Neural cell (in vitro differentiated cells): ENCODE measurements at regions not wholly inside any gene's neighbourhood (a gene's known extent, or its start where the extent isn't known, plus 50 kb on each side); places are given as distances from the start of the nearest gene placed in this dataset.

Source experiments
- EP300 ChIP-seq: fragments of 450-650 bp; conservative IDR thresholded peaks from 2 replicates; pipeline ENCODE4 v1.6.1; 2014; ENCODE audit warnings: antibody characterized with exemption, mild to moderate bottlenecking, moderate library complexity; ENCODE audit not compliant: poor library complexity, severe bottlenecking
- EZH2 ChIP-seq: fragments of 200-600, 300-800 bp; shearing (Covaris generic), sonication (generic); IDR thresholded peaks from 2 replicates; pipeline ENCODE4 v1.6.1; 2014; ENCODE audit warnings: antibody characterized with exemption, low read length, borderline replicate concordance, mild to moderate bottlenecking; ENCODE audit not compliant: insufficient read depth, poor library complexity, severe bottlenecking
- MXI1 ChIP-seq: fragments of 450-650 bp; conservative IDR thresholded peaks from 2 replicates; pipeline ENCODE4 v1.6.1; 2014; ENCODE audit warnings: antibody characterized with exemption, mild to moderate bottlenecking; ENCODE audit not compliant: poor library complexity, severe bottlenecking
- POLR2AphosphoS5 ChIP-seq: IDR thresholded peaks from 2 replicates; pipeline ENCODE4 v1.6.1; 2012
- RAD21 ChIP-seq: fragments of 450-650 bp; conservative IDR thresholded peaks from 2 replicates; pipeline ENCODE4 v1.6.1; 2014; ENCODE audit warnings: antibody characterized with exemption, mild to moderate bottlenecking, moderate library complexity
- SMC3 ChIP-seq: fragments of 450-650 bp; conservative IDR thresholded peaks from 2 replicates; pipeline ENCODE4 v1.6.1; 2014; ENCODE audit warnings: antibody characterized with exemption, mild to moderate bottlenecking, moderate library complexity; ENCODE audit not compliant: poor library complexity
- TAF1 ChIP-seq: IDR thresholded peaks from 2 replicates; pipeline ENCODE4 v1.6.1; 2012; ENCODE audit warnings: low read depth
- TF ChIP-seq, protein P1 (sequence below): fragments of 450-650 bp; IDR thresholded peaks from 2 replicates; pipeline ENCODE4 v1.5.1; 2014; ENCODE audit warnings: antibody characterized with exemption, mild to moderate bottlenecking, moderate library complexity; ENCODE audit not compliant: poor library complexity, severe bottlenecking
- TF ChIP-seq, protein P2 (sequence below): IDR thresholded peaks from 2 replicates; pipeline ENCODE4 v1.6.1; 2012; ENCODE audit warnings: borderline replicate concordance

DNA sequence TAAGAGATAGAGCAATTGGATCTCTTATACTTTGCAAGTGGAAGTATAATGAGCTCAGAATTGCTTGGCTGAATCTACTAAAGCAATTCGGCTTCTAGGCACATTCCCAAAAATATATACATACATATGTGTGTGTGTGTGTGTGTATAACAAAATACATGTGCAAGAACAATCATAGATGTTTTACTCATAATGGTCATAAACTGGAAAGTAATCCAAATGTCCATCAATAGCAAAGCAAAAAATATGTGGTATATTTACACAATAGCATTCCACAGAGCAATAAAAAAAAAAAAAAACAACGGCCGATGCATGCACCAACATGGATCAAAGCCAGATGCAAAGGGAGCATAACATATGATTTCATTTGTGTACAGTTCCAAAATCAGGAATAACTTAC lies 707.9 kb downstream of the RFPL4B start:
- no peak for TF ChIP-seq RAD21
- TF ChIP-seq, protein P1, sequence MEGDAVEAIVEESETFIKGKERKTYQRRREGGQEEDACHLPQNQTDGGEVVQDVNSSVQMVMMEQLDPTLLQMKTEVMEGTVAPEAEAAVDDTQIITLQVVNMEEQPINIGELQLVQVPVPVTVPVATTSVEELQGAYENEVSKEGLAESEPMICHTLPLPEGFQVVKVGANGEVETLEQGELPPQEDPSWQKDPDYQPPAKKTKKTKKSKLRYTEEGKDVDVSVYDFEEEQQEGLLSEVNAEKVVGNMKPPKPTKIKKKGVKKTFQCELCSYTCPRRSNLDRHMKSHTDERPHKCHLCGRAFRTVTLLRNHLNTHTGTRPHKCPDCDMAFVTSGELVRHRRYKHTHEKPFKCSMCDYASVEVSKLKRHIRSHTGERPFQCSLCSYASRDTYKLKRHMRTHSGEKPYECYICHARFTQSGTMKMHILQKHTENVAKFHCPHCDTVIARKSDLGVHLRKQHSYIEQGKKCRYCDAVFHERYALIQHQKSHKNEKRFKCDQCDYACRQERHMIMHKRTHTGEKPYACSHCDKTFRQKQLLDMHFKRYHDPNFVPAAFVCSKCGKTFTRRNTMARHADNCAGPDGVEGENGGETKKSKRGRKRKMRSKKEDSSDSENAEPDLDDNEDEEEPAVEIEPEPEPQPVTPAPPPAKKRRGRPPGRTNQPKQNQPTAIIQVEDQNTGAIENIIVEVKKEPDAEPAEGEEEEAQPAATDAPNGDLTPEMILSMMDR = no peak
- no peak for TF ChIP-seq POLR2AphosphoS5
- no peak for TF ChIP-seq EP300
- TF ChIP-seq TAF1 = no peak
- TF ChIP-seq EZH2 = no peak
- TF ChIP-seq MXI1 = no peak
- TF ChIP-seq, protein P2, sequence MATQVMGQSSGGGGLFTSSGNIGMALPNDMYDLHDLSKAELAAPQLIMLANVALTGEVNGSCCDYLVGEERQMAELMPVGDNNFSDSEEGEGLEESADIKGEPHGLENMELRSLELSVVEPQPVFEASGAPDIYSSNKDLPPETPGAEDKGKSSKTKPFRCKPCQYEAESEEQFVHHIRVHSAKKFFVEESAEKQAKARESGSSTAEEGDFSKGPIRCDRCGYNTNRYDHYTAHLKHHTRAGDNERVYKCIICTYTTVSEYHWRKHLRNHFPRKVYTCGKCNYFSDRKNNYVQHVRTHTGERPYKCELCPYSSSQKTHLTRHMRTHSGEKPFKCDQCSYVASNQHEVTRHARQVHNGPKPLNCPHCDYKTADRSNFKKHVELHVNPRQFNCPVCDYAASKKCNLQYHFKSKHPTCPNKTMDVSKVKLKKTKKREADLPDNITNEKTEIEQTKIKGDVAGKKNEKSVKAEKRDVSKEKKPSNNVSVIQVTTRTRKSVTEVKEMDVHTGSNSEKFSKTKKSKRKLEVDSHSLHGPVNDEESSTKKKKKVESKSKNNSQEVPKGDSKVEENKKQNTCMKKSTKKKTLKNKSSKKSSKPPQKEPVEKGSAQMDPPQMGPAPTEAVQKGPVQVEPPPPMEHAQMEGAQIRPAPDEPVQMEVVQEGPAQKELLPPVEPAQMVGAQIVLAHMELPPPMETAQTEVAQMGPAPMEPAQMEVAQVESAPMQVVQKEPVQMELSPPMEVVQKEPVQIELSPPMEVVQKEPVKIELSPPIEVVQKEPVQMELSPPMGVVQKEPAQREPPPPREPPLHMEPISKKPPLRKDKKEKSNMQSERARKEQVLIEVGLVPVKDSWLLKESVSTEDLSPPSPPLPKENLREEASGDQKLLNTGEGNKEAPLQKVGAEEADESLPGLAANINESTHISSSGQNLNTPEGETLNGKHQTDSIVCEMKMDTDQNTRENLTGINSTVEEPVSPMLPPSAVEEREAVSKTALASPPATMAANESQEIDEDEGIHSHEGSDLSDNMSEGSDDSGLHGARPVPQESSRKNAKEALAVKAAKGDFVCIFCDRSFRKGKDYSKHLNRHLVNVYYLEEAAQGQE = no peak
- TF ChIP-seq SMC3 = no peak
